SK-N-SH (cell line): ENCODE measurements at regions not wholly inside any gene's neighbourhood (a gene's known extent, or its start where the extent isn't known, plus 50 kb on each side); places are given as distances from the start of the nearest gene placed in this dataset.

Experiments
- CHD2 ChIP-seq: fragments of 150-350 bp; IDR thresholded peaks from 2 replicates; pipeline ENCODE4 v1.6.1; 2018; ENCODE audit warnings: low read length; ENCODE audit not compliant: partially characterized antibody
- FOXJ3 ChIP-seq: sonication (generic); formaldehyde crosslinking; IDR thresholded peaks from 2 replicates; pipeline ENCODE4 v1.5.1; 2020; ENCODE audit warnings: mild to moderate bottlenecking, missing genetic modification reagents
- GATA2 ChIP-seq: sonication (generic); formaldehyde crosslinking; IDR thresholded peaks from 2 replicates; pipeline ENCODE4 v1.5.0; 2020; ENCODE audit warnings: mild to moderate bottlenecking, missing genetic modification reagents
- MEF2A ChIP-seq: IDR thresholded peaks from 2 replicates; pipeline ENCODE4 v1.4.0; 2012; ENCODE audit warnings: low read depth, borderline replicate concordance
- NRF1 ChIP-seq: IDR thresholded peaks from 2 replicates; pipeline ENCODE4 v1.6.1; 2012; ENCODE audit warnings: low read depth, mild to moderate bottlenecking, low read length
- POLR2AphosphoS5 ChIP-seq: IDR thresholded peaks from 2 replicates; pipeline ENCODE4 v1.6.1; 2012; ENCODE audit warnings: low read depth, low read length
- RAD21 ChIP-seq: IDR thresholded peaks from 2 replicates; pipeline ENCODE4 v1.6.1; 2012; ENCODE audit warnings: mild to moderate bottlenecking, low read length
- SIN3A ChIP-seq: IDR thresholded peaks from 2 replicates; pipeline ENCODE4 v1.6.1; 2012; ENCODE audit warnings: low read depth, mild to moderate bottlenecking, low read length, moderate library complexity, borderline replicate concordance
- YY1 ChIP-seq: IDR thresholded peaks from 2 replicates; pipeline ENCODE4 v1.4.0; 2012; ENCODE audit warnings: low read depth, mild to moderate bottlenecking
- TF ChIP-seq, protein P1 (sequence below): fragments of 200-600 bp; sonication (generic); IDR thresholded peaks from 2 replicates; pipeline ENCODE4 v1.6.1; 2017; ENCODE audit warnings: antibody characterized with exemption, mild to moderate bottlenecking, moderate library complexity
- TF ChIP-seq, protein P2 (sequence below): IDR thresholded peaks from 2 replicates; pipeline ENCODE4 v1.6.1; 2012; ENCODE audit warnings: mild to moderate bottlenecking, low read depth, low read length, moderate library complexity
- TF ChIP-seq, protein P3 (sequence below): IDR thresholded peaks from 2 replicates; pipeline ENCODE4 v1.4.0; 2012; ENCODE audit warnings: low read depth
- TF ChIP-seq, protein P4 (sequence below): fragments of 150-350 bp; IDR thresholded peaks from 2 replicates; pipeline ENCODE4 v1.6.1; 2016; ENCODE audit warnings: mild to moderate bottlenecking, low read depth, low read length

DNA sequence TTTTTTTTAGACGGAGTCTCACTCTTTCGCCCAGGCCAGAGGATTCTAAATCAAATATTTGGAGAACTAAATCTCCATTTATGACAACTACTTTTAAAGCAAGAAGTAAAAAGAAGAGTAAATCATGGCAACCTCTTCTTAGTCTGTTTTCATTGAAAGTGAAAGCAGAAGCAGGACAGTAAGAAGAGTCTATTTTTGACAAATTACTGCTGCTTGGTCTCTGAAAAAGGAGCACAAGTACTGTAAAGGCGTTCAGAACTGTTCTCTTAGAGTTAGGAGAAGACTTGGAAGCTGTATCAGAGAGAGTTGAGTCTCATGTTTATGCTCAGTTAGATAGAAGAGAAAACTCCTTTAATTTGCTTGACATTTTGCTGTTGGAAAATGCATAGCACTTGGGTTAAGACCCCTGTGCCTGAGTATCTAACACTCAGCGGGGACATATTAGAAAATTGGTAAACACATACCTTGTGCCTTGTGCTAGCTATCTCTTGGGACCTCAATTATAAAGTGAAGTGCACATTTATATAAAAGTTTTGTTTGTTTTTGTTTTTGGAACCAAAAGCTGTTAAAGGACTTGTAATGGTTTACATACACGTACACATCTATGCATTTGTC lies 433.0 kb downstream of the ANKRD7 start:
- TF ChIP-seq, protein P1, sequence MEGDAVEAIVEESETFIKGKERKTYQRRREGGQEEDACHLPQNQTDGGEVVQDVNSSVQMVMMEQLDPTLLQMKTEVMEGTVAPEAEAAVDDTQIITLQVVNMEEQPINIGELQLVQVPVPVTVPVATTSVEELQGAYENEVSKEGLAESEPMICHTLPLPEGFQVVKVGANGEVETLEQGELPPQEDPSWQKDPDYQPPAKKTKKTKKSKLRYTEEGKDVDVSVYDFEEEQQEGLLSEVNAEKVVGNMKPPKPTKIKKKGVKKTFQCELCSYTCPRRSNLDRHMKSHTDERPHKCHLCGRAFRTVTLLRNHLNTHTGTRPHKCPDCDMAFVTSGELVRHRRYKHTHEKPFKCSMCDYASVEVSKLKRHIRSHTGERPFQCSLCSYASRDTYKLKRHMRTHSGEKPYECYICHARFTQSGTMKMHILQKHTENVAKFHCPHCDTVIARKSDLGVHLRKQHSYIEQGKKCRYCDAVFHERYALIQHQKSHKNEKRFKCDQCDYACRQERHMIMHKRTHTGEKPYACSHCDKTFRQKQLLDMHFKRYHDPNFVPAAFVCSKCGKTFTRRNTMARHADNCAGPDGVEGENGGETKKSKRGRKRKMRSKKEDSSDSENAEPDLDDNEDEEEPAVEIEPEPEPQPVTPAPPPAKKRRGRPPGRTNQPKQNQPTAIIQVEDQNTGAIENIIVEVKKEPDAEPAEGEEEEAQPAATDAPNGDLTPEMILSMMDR = no peak
- TF ChIP-seq NRF1 (no peak), GATA2 (CRISPR knock-in tag) (no peak), MEF2A (no peak), FOXJ3 (CRISPR knock-in tag) (no peak), SIN3A (no peak), POLR2AphosphoS5 (no peak), CHD2 (no peak), RAD21 (no peak), YY1 (no peak)
- TF ChIP-seq, protein P2, sequence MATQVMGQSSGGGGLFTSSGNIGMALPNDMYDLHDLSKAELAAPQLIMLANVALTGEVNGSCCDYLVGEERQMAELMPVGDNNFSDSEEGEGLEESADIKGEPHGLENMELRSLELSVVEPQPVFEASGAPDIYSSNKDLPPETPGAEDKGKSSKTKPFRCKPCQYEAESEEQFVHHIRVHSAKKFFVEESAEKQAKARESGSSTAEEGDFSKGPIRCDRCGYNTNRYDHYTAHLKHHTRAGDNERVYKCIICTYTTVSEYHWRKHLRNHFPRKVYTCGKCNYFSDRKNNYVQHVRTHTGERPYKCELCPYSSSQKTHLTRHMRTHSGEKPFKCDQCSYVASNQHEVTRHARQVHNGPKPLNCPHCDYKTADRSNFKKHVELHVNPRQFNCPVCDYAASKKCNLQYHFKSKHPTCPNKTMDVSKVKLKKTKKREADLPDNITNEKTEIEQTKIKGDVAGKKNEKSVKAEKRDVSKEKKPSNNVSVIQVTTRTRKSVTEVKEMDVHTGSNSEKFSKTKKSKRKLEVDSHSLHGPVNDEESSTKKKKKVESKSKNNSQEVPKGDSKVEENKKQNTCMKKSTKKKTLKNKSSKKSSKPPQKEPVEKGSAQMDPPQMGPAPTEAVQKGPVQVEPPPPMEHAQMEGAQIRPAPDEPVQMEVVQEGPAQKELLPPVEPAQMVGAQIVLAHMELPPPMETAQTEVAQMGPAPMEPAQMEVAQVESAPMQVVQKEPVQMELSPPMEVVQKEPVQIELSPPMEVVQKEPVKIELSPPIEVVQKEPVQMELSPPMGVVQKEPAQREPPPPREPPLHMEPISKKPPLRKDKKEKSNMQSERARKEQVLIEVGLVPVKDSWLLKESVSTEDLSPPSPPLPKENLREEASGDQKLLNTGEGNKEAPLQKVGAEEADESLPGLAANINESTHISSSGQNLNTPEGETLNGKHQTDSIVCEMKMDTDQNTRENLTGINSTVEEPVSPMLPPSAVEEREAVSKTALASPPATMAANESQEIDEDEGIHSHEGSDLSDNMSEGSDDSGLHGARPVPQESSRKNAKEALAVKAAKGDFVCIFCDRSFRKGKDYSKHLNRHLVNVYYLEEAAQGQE = no peak
- TF ChIP-seq, protein P3, sequence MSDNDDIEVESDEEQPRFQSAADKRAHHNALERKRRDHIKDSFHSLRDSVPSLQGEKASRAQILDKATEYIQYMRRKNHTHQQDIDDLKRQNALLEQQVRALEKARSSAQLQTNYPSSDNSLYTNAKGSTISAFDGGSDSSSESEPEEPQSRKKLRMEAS = no peak
- TF ChIP-seq, protein P4, sequence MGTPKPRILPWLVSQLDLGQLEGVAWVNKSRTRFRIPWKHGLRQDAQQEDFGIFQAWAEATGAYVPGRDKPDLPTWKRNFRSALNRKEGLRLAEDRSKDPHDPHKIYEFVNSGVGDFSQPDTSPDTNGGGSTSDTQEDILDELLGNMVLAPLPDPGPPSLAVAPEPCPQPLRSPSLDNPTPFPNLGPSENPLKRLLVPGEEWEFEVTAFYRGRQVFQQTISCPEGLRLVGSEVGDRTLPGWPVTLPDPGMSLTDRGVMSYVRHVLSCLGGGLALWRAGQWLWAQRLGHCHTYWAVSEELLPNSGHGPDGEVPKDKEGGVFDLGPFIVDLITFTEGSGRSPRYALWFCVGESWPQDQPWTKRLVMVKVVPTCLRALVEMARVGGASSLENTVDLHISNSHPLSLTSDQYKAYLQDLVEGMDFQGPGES = no peak
